ENCODE measurements at regions not wholly inside any gene's neighbourhood (a gene's known extent, or its start where the extent isn't known, plus 50 kb on each side); places are given as distances from the start of the nearest gene placed in this dataset.
A peak's percentile ranks its signal among the peaks of the same experiment; 100 is the strongest.

GRCh38 chr16:11401161-11402050, 56.1 kb downstream of the RMI2 start:
- no peak for DNase-seq

GRCh38 chr16:11402051-11402744, 56.9 kb downstream of the RMI2 start:
- no peak for DNase-seq

GRCh38 chr16:11402745-11403533, 57.7 kb downstream of the RMI2 start:
- DNase-seq, result no peak

GRCh38 chr16:11403534-11403795, 58.2 kb downstream of the RMI2 start:
- DNase-seq, result no peak

- no peak for DNase-seq
Observed at GRCh38 chr16:11403920-11404319, 58.7 kb downstream of the RMI2 start.

- no peak for DNase-seq
Observed at GRCh38 chr16:11404603-11405002, 59.3 kb downstream of the RMI2 start.

GRCh38 chr16:11405331-11406176, 60.3 kb downstream of the RMI2 start:
- DNase-seq, result peak; percentile 68

- no peak for DNase-seq
Observed at GRCh38 chr16:11406177-11406560, 60.9 kb downstream of the RMI2 start.

GRCh38 chr16:11407047-11407982, 62.1 kb downstream of the RMI2 start:
- peak; percentile 80 for DNase-seq

GRCh38 chr16:11408216-11408615, 63.0 kb downstream of the RMI2 start:
- peak; percentile 54 for DNase-seq

- no peak for DNase-seq
Observed at GRCh38 chr16:11409398-11409797, 64.1 kb downstream of the RMI2 start.

GRCh38 chr16:11410376-11411058, 65.3 kb downstream of the RMI2 start:
- DNase-seq, result peak; percentile 46

GRCh38 chr16:11411059-11411550, 65.8 kb downstream of the RMI2 start:
- DNase-seq, result no peak

- no peak for DNase-seq
Observed at GRCh38 chr16:11412175-11412904, 67.1 kb downstream of the RMI2 start.

- no peak for DNase-seq
Observed at GRCh38 chr16:11412965-11413887, 68.0 kb downstream of the RMI2 start.

- no peak for DNase-seq
Observed at GRCh38 chr16:11413907-11414595, 68.8 kb downstream of the RMI2 start.

GRCh38 chr16:11414815-11415775, 69.8 kb downstream of the RMI2 start:
- DNase-seq, result no peak

All from hematopoietic multipotent progenitor cell treated with erythropoietin and hydrocortisone succinate and interleukin-3 and kit ligand, for 6 days (in vitro differentiated cells).